Smooth muscle cell (in vitro differentiated cells): ENCODE measurements at regions not wholly inside any gene's neighbourhood (a gene's known extent, or its start where the extent isn't known, plus 50 kb on each side); places are given as distances from the start of the nearest gene placed in this dataset.

Source experiments
- DNase-seq: peaks from one replicate; lab custom pipeline; 2025; ENCODE audit not compliant: unreplicated experiment; lab: John Stamatoyannopoulos, UW
- H2AFZ ChIP-seq: fragments of 200-600 bp; sonication (generic); 2 replicates; pipeline ENCODE4 v1.6.0; 2016; ENCODE audit warnings: antibody characterized with exemption, low read depth, mild to moderate bottlenecking
- H3F3A ChIP-seq: fragments of 200-600 bp; sonication (generic); 2 replicates; pipeline ENCODE4 v1.6.0; 2017; ENCODE audit warnings: antibody characterized with exemption, low read depth
- H3K27ac ChIP-seq: fragments of 200-600 bp; sonication (generic); 2 replicates; pipeline ENCODE4 v1.5.1; 2016; ENCODE audit warnings: low read depth, mild to moderate bottlenecking
- H3K27me3 ChIP-seq: fragments of 200-600 bp; sonication (generic); 2 replicates; pipeline ENCODE4 v1.6.1; 2016; ENCODE audit warnings: low read depth, mild to moderate bottlenecking
- H3K36me3 ChIP-seq: fragments of 200-600 bp; sonication (generic); 2 replicates; pipeline ENCODE4 v1.5.1; 2016; ENCODE audit warnings: low read depth
- H3K4me1 ChIP-seq: fragments of 200-600 bp; sonication (generic); 2 replicates; pipeline ENCODE4 v1.5.1; 2016; ENCODE audit warnings: low read depth
- H3K4me2 ChIP-seq: fragments of 200-600 bp; sonication (generic); 2 replicates; pipeline ENCODE4 v1.6.0; 2016; ENCODE audit warnings: mild to moderate bottlenecking
- H3K4me3 ChIP-seq: fragments of 200-600 bp; sonication (generic); 2 replicates; pipeline ENCODE4 v1.5.1; 2016; ENCODE audit warnings: mild to moderate bottlenecking
- H3K79me2 ChIP-seq: fragments of 200-600 bp; sonication (generic); 2 replicates; pipeline ENCODE4 v1.6.0; 2016; ENCODE audit warnings: low read depth, mild to moderate bottlenecking
- H3K9ac ChIP-seq: fragments of 200-600 bp; sonication (generic); 2 replicates; pipeline ENCODE4 v1.6.0; 2016; ENCODE audit warnings: low read depth
- H3K9me3 ChIP-seq: fragments of 200-600 bp; sonication (generic); replicated peaks from 2 replicates; pipeline ENCODE4 v1.5.1; 2016; ENCODE audit warnings: low read depth
- H4K20me1 ChIP-seq: fragments of 200-600 bp; sonication (generic); 2 replicates; pipeline ENCODE4 v1.6.0; 2016; ENCODE audit warnings: low read depth
- WGBS: methylation state at CpG from one replicate; pipeline ENCODE4 v1.1.7; 2016; ENCODE audit warnings: low lambda C conversion rate; 5-methylcytosine and 5-hydroxymethylcytosine counted together
- TF ChIP-seq, protein P1 (sequence below): fragments of 200-600 bp; sonication (generic); IDR thresholded peaks from 2 replicates; pipeline ENCODE4 v1.5.1; 2017; ENCODE audit warnings: borderline replicate concordance, mild to moderate bottlenecking, antibody characterized with exemption; ENCODE audit not compliant: insufficient read depth, poor library complexity, severe bottlenecking

DNA sequence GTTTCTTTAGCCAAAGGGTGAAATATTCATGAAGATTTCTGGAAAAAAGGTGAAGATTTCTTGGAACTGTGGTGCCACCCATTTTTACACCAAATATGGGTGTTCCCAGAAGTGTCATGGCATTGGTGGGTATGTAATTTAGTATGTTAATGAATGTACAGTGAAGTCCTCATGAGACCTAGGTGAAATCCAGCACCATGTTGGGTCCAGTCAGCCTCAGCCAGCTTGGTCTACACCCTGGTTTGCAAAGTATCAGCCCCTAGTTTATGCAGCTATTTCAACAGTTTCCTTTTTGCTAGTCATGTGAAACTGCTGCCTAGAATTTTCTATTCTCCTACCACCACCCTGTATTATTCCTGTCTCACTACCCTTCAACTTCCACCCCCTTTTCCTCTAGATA is 63.1 kb upstream of the CXADR start:
- TF ChIP-seq, protein P1, sequence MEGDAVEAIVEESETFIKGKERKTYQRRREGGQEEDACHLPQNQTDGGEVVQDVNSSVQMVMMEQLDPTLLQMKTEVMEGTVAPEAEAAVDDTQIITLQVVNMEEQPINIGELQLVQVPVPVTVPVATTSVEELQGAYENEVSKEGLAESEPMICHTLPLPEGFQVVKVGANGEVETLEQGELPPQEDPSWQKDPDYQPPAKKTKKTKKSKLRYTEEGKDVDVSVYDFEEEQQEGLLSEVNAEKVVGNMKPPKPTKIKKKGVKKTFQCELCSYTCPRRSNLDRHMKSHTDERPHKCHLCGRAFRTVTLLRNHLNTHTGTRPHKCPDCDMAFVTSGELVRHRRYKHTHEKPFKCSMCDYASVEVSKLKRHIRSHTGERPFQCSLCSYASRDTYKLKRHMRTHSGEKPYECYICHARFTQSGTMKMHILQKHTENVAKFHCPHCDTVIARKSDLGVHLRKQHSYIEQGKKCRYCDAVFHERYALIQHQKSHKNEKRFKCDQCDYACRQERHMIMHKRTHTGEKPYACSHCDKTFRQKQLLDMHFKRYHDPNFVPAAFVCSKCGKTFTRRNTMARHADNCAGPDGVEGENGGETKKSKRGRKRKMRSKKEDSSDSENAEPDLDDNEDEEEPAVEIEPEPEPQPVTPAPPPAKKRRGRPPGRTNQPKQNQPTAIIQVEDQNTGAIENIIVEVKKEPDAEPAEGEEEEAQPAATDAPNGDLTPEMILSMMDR: no peak
- H4K20me1 ChIP-seq: no peaks in the 10 kb centered on the region
- no peak for DNase-seq
- peaks cover under 1% of the 10 kb centered on the region for H3F3A ChIP-seq
- no peaks in the 10 kb centered on the region for H3K79me2 ChIP-seq
- no peaks in the 10 kb centered on the region for H3K9me3 ChIP-seq
- no peaks in the 10 kb centered on the region for H3K27me3 ChIP-seq
- H3K36me3 ChIP-seq: no peaks in the 10 kb centered on the region
- no peak overlapping the region for H3K4me3 ChIP-seq
- H3K4me2 ChIP-seq: no peak overlapping the region
- peaks cover 4% of the 10 kb centered on the region for H3K4me1 ChIP-seq
- no peak overlapping the region for H2AFZ ChIP-seq
- no peak overlapping the region for H3K9ac ChIP-seq
- H3K27ac ChIP-seq: no peak overlapping the region

DNA sequence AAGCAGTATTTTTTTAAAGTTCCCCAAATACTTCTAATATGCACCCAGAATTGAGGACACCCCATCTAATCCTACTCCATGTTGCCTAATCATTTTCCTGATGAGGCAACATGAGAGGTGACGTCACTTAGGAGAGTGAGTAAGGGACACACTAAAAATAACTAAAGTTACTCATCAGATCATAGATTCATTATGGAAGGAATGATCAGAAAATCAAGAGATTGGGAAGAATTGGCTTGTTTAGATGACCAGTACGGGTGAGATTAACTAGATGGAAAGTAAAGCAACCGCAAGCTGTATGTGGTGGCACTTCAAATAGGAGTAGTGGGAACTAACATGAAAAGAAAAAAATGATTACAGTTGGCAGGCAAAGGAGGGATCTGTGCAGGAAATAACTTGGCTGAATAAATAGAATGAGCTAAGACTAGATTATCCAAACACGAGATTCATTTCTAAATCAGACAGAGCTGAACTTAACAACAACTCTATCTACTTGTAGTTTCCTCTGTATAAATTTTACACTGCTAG is 61.4 kb upstream of the CXADR start:
- Histone ChIP-seq H3K27me3 (no peaks in the 10 kb centered on the region), H4K20me1 (no peaks in the 10 kb centered on the region), H3K79me2 (no peaks in the 10 kb centered on the region), H3K4me3 (no peak overlapping the region), H3K4me2 (peak overlapping the region; percentile 12), H3F3A (peaks cover 5% of the 10 kb centered on the region), H3K27ac (peak overlapping the region; percentile 70), H2AFZ (no peak overlapping the region), H3K36me3 (no peaks in the 10 kb centered on the region), H3K9ac (no peak overlapping the region), H3K9me3 (no peaks in the 10 kb centered on the region), H3K4me1 (peaks cover 4% of the 10 kb centered on the region)
- WGBS: 34% methylated on average over 4 of the region's 4 CpGs
- TF ChIP-seq, protein P1: no peak
- DNase-seq: no peak

DNA sequence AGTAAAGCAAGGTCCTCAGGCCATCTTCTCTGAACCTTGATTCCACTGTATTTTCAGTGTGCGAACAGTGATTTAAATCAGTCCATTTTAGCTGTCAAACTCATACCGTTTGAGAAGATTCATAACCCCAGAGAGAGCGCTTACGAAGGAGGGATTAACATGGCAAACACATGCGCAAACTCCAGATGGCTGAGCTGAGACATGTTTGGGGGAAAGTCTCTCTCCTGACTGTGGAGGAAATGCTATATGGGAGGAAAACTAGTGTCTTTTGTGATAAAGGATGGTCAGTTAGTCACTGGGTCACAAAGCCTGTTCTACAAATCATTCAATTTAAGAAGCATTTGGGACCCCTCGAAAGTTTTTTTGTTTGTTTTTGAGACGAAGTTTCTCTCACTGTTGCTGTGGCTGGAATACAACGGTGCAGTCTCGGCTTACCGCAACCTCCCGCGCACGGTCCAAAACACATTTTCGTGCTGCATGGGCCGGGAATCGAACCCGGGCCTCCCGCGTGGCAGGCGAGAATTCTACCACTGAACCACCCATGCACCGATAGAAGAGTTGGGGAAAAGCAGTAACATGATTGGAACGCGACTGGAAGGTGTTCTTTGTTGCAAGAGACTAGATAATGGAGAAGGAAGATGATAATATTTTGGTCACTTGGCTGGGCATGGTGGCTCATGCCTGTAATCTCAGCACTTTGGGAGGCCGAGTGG is 58.4 kb upstream of the CXADR start:
- WGBS: 4% methylated on average over 24 of the region's 24 CpGs
- no peaks in the 10 kb centered on the region for H3K27me3 ChIP-seq
- no peaks in the 10 kb centered on the region for H3K36me3 ChIP-seq
- peak overlapping the region; percentile 72 for H3K27ac ChIP-seq
- peak overlapping the region; percentile 9 for H2AFZ ChIP-seq
- H3F3A ChIP-seq: peaks cover 8% of the 10 kb centered on the region
- no peaks in the 10 kb centered on the region for H4K20me1 ChIP-seq
- no peaks in the 10 kb centered on the region for H3K79me2 ChIP-seq
- peak; percentile 14 for DNase-seq
- H3K9me3 ChIP-seq: no peaks in the 10 kb centered on the region
- peaks cover 4% of the 10 kb centered on the region for H3K4me1 ChIP-seq
- peak overlapping the region; percentile 12 for H3K4me3 ChIP-seq
- TF ChIP-seq, protein P1: no peak
- peak overlapping the region; percentile 74 for H3K4me2 ChIP-seq
- no peak overlapping the region for H3K9ac ChIP-seq

DNA sequence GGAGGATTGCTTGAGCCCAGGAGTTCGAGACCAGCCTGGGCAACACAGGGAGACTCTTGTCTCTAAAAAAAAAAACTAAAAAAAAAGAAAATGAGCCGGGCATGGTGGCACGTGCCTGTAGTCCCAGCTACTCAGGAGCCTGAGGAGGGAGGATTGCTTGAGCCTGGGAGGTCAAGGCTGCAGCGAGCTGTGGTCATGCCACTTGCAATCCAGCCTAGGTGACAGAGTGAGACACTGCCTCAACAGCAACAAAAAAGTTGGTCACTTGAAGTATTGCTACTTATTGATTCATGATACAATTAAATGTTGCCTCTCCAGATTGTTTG is 57.9 kb upstream of the CXADR start:
- peaks cover 10% of the 10 kb centered on the region for H3F3A ChIP-seq
- H3K4me1 ChIP-seq: peaks cover 4% of the 10 kb centered on the region
- no peak overlapping the region for H3K4me2 ChIP-seq
- no peaks in the 10 kb centered on the region for H3K36me3 ChIP-seq
- H2AFZ ChIP-seq: no peak overlapping the region
- no peaks in the 10 kb centered on the region for H3K79me2 ChIP-seq
- peak overlapping the region; percentile 72 for H3K27ac ChIP-seq
- peak overlapping the region; percentile 12 for H3K4me3 ChIP-seq
- H3K27me3 ChIP-seq: no peaks in the 10 kb centered on the region
- no peaks in the 10 kb centered on the region for H3K9me3 ChIP-seq
- TF ChIP-seq, protein P1: no peak
- 17% methylated on average over 4 of the region's 4 CpGs for WGBS
- H4K20me1 ChIP-seq: no peaks in the 10 kb centered on the region
- DNase-seq: no peak
- no peak overlapping the region for H3K9ac ChIP-seq
